ENCODE measurements at regions not wholly inside any gene's neighbourhood (a gene's known extent, or its start where the extent isn't known, plus 50 kb on each side); places are given as distances from the start of the nearest gene placed in this dataset.
"Not testable (repeated sequence)": the region's sequence is repeated elsewhere in the genome, so short reads cannot be mapped to it uniquely, and the experiment has no call there.

DNA sequence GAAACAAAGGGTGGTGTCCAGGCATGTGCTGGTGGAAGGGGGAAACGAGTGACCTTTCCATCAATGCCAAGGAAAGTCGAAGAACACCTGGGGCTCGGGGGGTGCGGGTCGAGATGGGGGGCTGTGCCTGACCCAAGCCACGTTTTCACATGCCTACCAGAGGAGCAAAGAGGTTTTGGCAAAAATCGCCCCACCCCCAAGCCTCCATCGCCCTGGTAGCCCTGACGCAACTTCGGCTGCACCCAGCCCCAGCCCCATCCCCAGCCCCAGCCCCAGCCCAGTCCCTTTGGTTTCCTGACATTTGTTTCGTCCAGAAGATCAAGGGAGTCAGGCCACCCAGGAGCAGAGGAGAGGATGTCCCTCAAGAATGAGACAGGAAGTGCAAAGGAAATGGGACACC is 133.8 kb upstream of the ANKRD20A1 start:
- H3K27me3 ChIP-seq (ENCODE audit: control insufficient read depth, low read length); H3K36me3 ChIP-seq (ENCODE audit: control insufficient read depth, low read length); H3K27ac ChIP-seq (ENCODE audit: low read depth, low read length); H3K4me1 ChIP-seq (ENCODE audit: control insufficient read depth, low read length); H3K4me3 ChIP-seq (ENCODE audit: low read length); H3F3A ChIP-seq (ENCODE audit: control insufficient read depth, insufficient read depth); H3K4me2 ChIP-seq (ENCODE audit: low read length); H3K79me2 ChIP-seq (ENCODE audit: control insufficient read depth, low read length); H3K9me3 ChIP-seq (ENCODE audit: control insufficient read depth, insufficient read depth, low read length); H4K20me1 ChIP-seq (ENCODE audit: control insufficient read depth, insufficient read depth, low read depth, low read length); H3K9me2 ChIP-seq (replicated peaks; ENCODE audit: control insufficient read depth, low read length): not testable (repeated sequence)

DNA sequence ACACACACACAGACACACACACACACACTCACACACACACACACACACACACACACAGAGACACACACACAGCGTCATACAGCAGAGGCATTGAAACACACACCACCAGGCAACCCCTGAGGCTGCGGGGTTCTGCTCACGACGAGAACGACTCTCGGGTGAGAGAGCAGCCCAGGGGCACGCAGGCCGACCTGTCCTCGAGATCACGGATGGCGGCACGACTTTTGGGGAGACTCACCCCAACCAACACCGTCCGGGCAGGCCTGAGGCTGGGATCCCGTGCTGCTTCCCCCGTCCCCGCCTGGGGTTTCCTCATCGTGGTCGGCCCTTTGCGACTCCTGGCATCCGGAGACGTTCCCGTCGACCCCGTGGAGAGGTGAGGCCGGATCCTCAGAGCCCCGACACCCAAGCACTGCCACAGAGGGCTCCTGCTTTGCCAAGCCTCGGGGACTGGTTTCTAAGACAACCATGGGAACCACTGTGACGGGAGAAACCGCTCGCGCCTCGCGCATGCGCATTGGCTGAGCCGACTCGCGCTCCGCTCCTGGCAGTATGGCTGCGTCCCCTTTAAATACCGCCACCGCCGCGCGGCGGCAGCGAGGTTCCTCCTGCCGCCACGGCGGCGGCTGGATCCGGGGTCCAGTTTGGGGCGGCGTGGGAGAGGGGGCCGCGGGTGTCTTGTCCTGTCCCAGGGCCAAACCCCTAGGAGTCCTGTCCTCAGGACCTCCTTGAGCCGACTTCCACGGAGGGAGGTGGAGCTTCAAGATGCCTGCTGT is 132.3 kb upstream of the ANKRD20A1 start:
- not testable (repeated sequence) for H3K27ac ChIP-seq (ENCODE audit: low read depth, low read length); H3K36me3 ChIP-seq (ENCODE audit: control insufficient read depth, low read length); H4K20me1 ChIP-seq (ENCODE audit: control insufficient read depth, insufficient read depth, low read depth, low read length); H3K9me3 ChIP-seq (ENCODE audit: control insufficient read depth, insufficient read depth, low read length); H3K27me3 ChIP-seq (ENCODE audit: control insufficient read depth, low read length); H3K9me2 ChIP-seq (replicated peaks; ENCODE audit: control insufficient read depth, low read length); H3K4me3 ChIP-seq (ENCODE audit: low read length); H3K4me2 ChIP-seq (ENCODE audit: low read length); H3F3A ChIP-seq (ENCODE audit: control insufficient read depth, insufficient read depth); H3K4me1 ChIP-seq (ENCODE audit: control insufficient read depth, low read length); H3K79me2 ChIP-seq (ENCODE audit: control insufficient read depth, low read length)

- H3K27ac ChIP-seq (ENCODE audit: low read depth, low read length); H3K27me3 ChIP-seq (ENCODE audit: control insufficient read depth, low read length); H4K20me1 ChIP-seq (ENCODE audit: control insufficient read depth, insufficient read depth, low read depth, low read length); H3K36me3 ChIP-seq (ENCODE audit: control insufficient read depth, low read length); H3K4me3 ChIP-seq (ENCODE audit: low read length); H3K9me3 ChIP-seq (ENCODE audit: control insufficient read depth, insufficient read depth, low read length); H3K4me2 ChIP-seq (ENCODE audit: low read length); H3K79me2 ChIP-seq (ENCODE audit: control insufficient read depth, low read length); H3K9me2 ChIP-seq (replicated peaks; ENCODE audit: control insufficient read depth, low read length); H3F3A ChIP-seq (ENCODE audit: control insufficient read depth, insufficient read depth); H3K4me1 ChIP-seq (ENCODE audit: control insufficient read depth, low read length): not testable (repeated sequence)
These were observed 95.6 kb upstream of the ANKRD20A1 start for GRCh38 chr9:67763133-67763532.

DNA sequence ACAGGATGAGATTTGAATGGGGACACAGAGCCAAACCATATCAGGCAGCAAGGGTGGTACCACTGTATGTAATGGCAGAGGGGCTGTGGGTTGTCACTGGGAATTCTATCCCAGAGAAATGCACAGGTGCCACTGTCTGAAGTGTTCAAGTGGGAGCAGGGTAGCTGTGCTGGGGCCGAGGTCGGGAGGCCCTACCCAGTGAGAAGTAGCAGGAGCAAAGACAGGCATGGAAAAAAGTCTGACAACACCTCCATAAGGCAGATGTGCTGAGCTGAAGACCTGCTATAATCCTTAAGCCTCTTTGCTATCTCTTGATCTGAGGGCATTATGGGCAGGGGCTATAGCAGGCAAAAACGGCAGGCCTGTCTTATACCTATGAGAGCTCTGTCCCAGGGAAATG is 86.9 kb upstream of the ANKRD20A1 start:
- H3K4me1 ChIP-seq (ENCODE audit: control insufficient read depth, low read length); H3K9me3 ChIP-seq (ENCODE audit: control insufficient read depth, insufficient read depth, low read length); H3K4me2 ChIP-seq (ENCODE audit: low read length); H3K27ac ChIP-seq (ENCODE audit: low read depth, low read length); H3K79me2 ChIP-seq (ENCODE audit: control insufficient read depth, low read length); H3K36me3 ChIP-seq (ENCODE audit: control insufficient read depth, low read length); H3F3A ChIP-seq (ENCODE audit: control insufficient read depth, insufficient read depth); H4K20me1 ChIP-seq (ENCODE audit: control insufficient read depth, insufficient read depth, low read depth, low read length); H3K9me2 ChIP-seq (replicated peaks; ENCODE audit: control insufficient read depth, low read length); H3K4me3 ChIP-seq (ENCODE audit: low read length); H3K27me3 ChIP-seq (ENCODE audit: control insufficient read depth, low read length): not testable (repeated sequence)

GRCh38 chr9:67800170-67800569 is 58.6 kb upstream of the ANKRD20A1 start:
- not testable (repeated sequence) for H3K4me1 ChIP-seq (ENCODE audit: control insufficient read depth, low read length); H3K79me2 ChIP-seq (ENCODE audit: control insufficient read depth, low read length); H3K27ac ChIP-seq (ENCODE audit: low read depth, low read length); H4K20me1 ChIP-seq (ENCODE audit: control insufficient read depth, insufficient read depth, low read depth, low read length); H3K9me3 ChIP-seq (ENCODE audit: control insufficient read depth, insufficient read depth, low read length); H3K27me3 ChIP-seq (ENCODE audit: control insufficient read depth, low read length); H3F3A ChIP-seq (ENCODE audit: control insufficient read depth, insufficient read depth); H3K36me3 ChIP-seq (ENCODE audit: control insufficient read depth, low read length); H3K4me3 ChIP-seq (ENCODE audit: low read length); H3K9me2 ChIP-seq (replicated peaks; ENCODE audit: control insufficient read depth, low read length); H3K4me2 ChIP-seq (ENCODE audit: low read length)

Measured in DOHH2 (cell line).